ENCODE measurements at regions not wholly inside any gene's neighbourhood (a gene's known extent, or its start where the extent isn't known, plus 50 kb on each side); places are given as distances from the start of the nearest gene placed in this dataset.

- no peaks in the 10 kb centered on the region for H3K36me3 ChIP-seq (replicated peaks in 1 of 2; ENCODE audit: control insufficient read depth in 1 of 2, insufficient read depth in 2 of 2, low read length in 2 of 2)
- no peak overlapping the region for H3K9ac ChIP-seq (ENCODE audit: insufficient read depth, low read length, poor library complexity, severe bottlenecking)
- H3K9me3 ChIP-seq (replicated peaks in 1 of 2; ENCODE audit: control insufficient read depth in 1 of 2, insufficient read depth in 1 of 2, low read length in 2 of 2): peaks cover 17 to 18% of the 10 kb centered on the region in 2 donors
- no peaks in the 10 kb centered on the region for H4K20me1 ChIP-seq (ENCODE audit: insufficient read depth, low read length)
- intact Hi-C loops (cut with micrococcal nuclease): no loop called here
- H3K4me1 ChIP-seq (ENCODE audit: control insufficient read depth in 1 of 2, insufficient read depth in 2 of 2, low read length in 2 of 2): no peaks in the 10 kb centered on the region
- TF ChIP-seq, protein P1, sequence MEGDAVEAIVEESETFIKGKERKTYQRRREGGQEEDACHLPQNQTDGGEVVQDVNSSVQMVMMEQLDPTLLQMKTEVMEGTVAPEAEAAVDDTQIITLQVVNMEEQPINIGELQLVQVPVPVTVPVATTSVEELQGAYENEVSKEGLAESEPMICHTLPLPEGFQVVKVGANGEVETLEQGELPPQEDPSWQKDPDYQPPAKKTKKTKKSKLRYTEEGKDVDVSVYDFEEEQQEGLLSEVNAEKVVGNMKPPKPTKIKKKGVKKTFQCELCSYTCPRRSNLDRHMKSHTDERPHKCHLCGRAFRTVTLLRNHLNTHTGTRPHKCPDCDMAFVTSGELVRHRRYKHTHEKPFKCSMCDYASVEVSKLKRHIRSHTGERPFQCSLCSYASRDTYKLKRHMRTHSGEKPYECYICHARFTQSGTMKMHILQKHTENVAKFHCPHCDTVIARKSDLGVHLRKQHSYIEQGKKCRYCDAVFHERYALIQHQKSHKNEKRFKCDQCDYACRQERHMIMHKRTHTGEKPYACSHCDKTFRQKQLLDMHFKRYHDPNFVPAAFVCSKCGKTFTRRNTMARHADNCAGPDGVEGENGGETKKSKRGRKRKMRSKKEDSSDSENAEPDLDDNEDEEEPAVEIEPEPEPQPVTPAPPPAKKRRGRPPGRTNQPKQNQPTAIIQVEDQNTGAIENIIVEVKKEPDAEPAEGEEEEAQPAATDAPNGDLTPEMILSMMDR (IDR thresholded peaks at IDR 0.05): no peak
- H3K4me3 ChIP-seq (replicated peaks in 1 of 3; ENCODE audit: low read depth in 2 of 3, low read length in 3 of 3): no peak overlapping the region
- no peaks in the 10 kb centered on the region for H3K27me3 ChIP-seq (ENCODE audit: control insufficient read depth in 2 of 2, insufficient read depth in 2 of 2, low read length in 2 of 2)
- no peak for DNase-seq
- no peak overlapping the region for H2AFZ ChIP-seq (ENCODE audit: insufficient read depth, low read depth, low read length, poor library complexity, severe bottlenecking)
- Mint-ChIP-seq H3K4me1 (no peaks in the 10 kb centered on the region), H3K36me3 (no peaks in the 10 kb centered on the region), H3K27ac (no peak overlapping the region), H3K9me3 (peaks cover 6 to 15% (median 10%) of the 10 kb centered on the region in 7 donors), H3K27me3 (ENCODE audit: low read depth in 3 of 3) (peaks cover 0 to 1% (median 0%) of the 10 kb centered on the region in 3 donors), H3K4me3 (no peak overlapping the region)
- no peaks in the 10 kb centered on the region for H3K79me2 ChIP-seq (ENCODE audit: insufficient read depth, low read length)
- no peak overlapping the region for H3K27ac ChIP-seq (ENCODE audit: low read depth in 1 of 2, low read length in 2 of 2)
- no peak overlapping the region for H3K4me2 ChIP-seq (replicated peaks; ENCODE audit: extremely low read depth, low read length, poor library complexity, severe bottlenecking)
Observed at GRCh38 chr14:39884091-39884490, 451.9 kb upstream of the FBXO33 start.

GRCh38 chr14:39880965-39881364 is 448.7 kb upstream of the FBXO33 start:
- Histone ChIP-seq H3K79me2 (ENCODE audit: insufficient read depth, low read length) (no peaks in the 10 kb centered on the region), H3K9ac (ENCODE audit: insufficient read depth, low read length, poor library complexity, severe bottlenecking) (no peak overlapping the region), H4K20me1 (ENCODE audit: insufficient read depth, low read length) (no peaks in the 10 kb centered on the region), H3K36me3 (replicated peaks in 1 of 2; ENCODE audit: control insufficient read depth in 1 of 2, insufficient read depth in 2 of 2, low read length in 2 of 2) (no peaks in the 10 kb centered on the region), H3K4me2 (replicated peaks; ENCODE audit: extremely low read depth, low read length, poor library complexity, severe bottlenecking) (no peak overlapping the region), H3K9me3 (replicated peaks in 1 of 2; ENCODE audit: control insufficient read depth in 1 of 2, insufficient read depth in 1 of 2, low read length in 2 of 2) (peaks cover 12 to 13% of the 10 kb centered on the region in 2 donors), H2AFZ (ENCODE audit: insufficient read depth, low read depth, low read length, poor library complexity, severe bottlenecking) (no peak overlapping the region), H3K4me3 (replicated peaks in 1 of 3; ENCODE audit: low read depth in 2 of 3, low read length in 3 of 3) (no peak overlapping the region), H3K4me1 (ENCODE audit: control insufficient read depth in 1 of 2, insufficient read depth in 2 of 2, low read length in 2 of 2) (no peaks in the 10 kb centered on the region), H3K27me3 (ENCODE audit: control insufficient read depth in 2 of 2, insufficient read depth in 2 of 2, low read length in 2 of 2) (no peaks in the 10 kb centered on the region), H3K27ac (ENCODE audit: low read depth in 1 of 2, low read length in 2 of 2) (no peak overlapping the region)
- no peak overlapping the region for H3K4me3 Mint-ChIP-seq
- H3K9me3 Mint-ChIP-seq: peaks cover 0 to 12% (median 6%) of the 10 kb centered on the region in 7 donors
- no peaks in the 10 kb centered on the region for H3K36me3 Mint-ChIP-seq
- intact Hi-C loops (cut with micrococcal nuclease): no loop called here
- H3K27ac Mint-ChIP-seq: no peak overlapping the region
- WGBS (ENCODE audit: insufficient coverage): no CpG with 5 or more reads among the region's 1 CpG
- DNase-seq: no peak
- H3K4me1 Mint-ChIP-seq: no peaks in the 10 kb centered on the region
- H3K27me3 Mint-ChIP-seq (ENCODE audit: low read depth in 3 of 3): peaks cover 0 to 1% (median 0%) of the 10 kb centered on the region in 3 donors
- TF ChIP-seq, protein P1 (IDR thresholded peaks at IDR 0.05): no peak
